SU-DHL-6 (cell line): ENCODE measurements at regions not wholly inside any gene's neighbourhood (a gene's known extent, or its start where the extent isn't known, plus 50 kb on each side); places are given as distances from the start of the nearest gene placed in this dataset.

ENCODE experiments used
- H2AFZ ChIP-seq: fragments of 200-600 bp; sonication (generic); 2 replicates; pipeline ENCODE4 v1.6.1; 2014; ENCODE audit warnings: low read depth, mild to moderate bottlenecking, moderate library complexity, mixed read lengths, antibody characterized with exemption, low read length; ENCODE audit not compliant: severe bottlenecking
- H3F3A ChIP-seq: fragments of 200-600 bp; shearing (Covaris generic); 2 replicates; pipeline ENCODE4 v1.6.0; 2016; ENCODE audit warnings: antibody characterized with exemption, mild to moderate bottlenecking; ENCODE audit not compliant: insufficient read depth
- H3K27ac ChIP-seq: fragments of 200-600 bp; sonication (generic); 2 replicates; pipeline ENCODE4 v1.5.1; 2016; ENCODE audit warnings: low read depth, mild to moderate bottlenecking, low read length, moderate library complexity, mixed read lengths
- H3K27me3 ChIP-seq: fragments of 200-600 bp; sonication (generic), shearing (Covaris generic); 2 replicates; pipeline ENCODE4 v1.6.0; 2014; ENCODE audit warnings: mild to moderate bottlenecking, low read length
- H3K36me3 ChIP-seq: fragments of 200-600 bp; sonication (generic); 2 replicates; pipeline ENCODE4 v1.6.1; 2014; ENCODE audit warnings: mild to moderate bottlenecking, low read length, mixed read lengths
- H3K4me2 ChIP-seq: fragments of 300-600, 200-600 bp; shearing (Covaris generic), sonication (generic); 2 replicates; pipeline ENCODE4 v1.6.0; 2014; ENCODE audit warnings: low read length, low read depth, mild to moderate bottlenecking; ENCODE audit not compliant: poor library complexity, severe bottlenecking
- H3K4me3 ChIP-seq: fragments of 200-600 bp; sonication (generic); 2 replicates; pipeline ENCODE4 v1.5.1; 2014; ENCODE audit warnings: antibody characterized with exemption, low read length, mild to moderate bottlenecking, mixed read lengths; ENCODE audit not compliant: insufficient read depth, poor library complexity, severe bottlenecking
- H3K79me2 ChIP-seq: fragments of 200-600 bp; sonication (generic); 2 replicates; pipeline ENCODE4 v1.6.1; 2014; ENCODE audit warnings: mild to moderate bottlenecking, low read length, moderate library complexity; ENCODE audit not compliant: insufficient read depth
- H3K9ac ChIP-seq: fragments of 200-600 bp; sonication (generic); 2 replicates; pipeline ENCODE4 v1.7.0; 2014; ENCODE audit warnings: mild to moderate bottlenecking, low read length
- H3K9me2 ChIP-seq: fragments of 200-600 bp; sonication (generic); replicated peaks from 2 replicates; pipeline ENCODE4 v1.6.1; 2014; ENCODE audit warnings: low read length; ENCODE audit not compliant: insufficient read depth
- H3K9me3 ChIP-seq: fragments of 200-600 bp; sonication (generic); 2 replicates; pipeline ENCODE4 v1.6.1; 2014; ENCODE audit warnings: low read length, mixed read lengths; ENCODE audit not compliant: insufficient read depth
- H4K20me1 ChIP-seq: fragments of 200-600 bp; sonication (generic); 2 replicates; pipeline ENCODE4 v1.6.1; 2014; ENCODE audit warnings: low read depth, mild to moderate bottlenecking, antibody characterized with exemption, low read length, moderate library complexity, mixed read lengths
- CTCF ChIP-seq: fragments of 200-600 bp; sonication (generic); IDR thresholded peaks from one replicate; pipeline ENCODE4 v1.5.1; 2017; ENCODE audit warnings: antibody characterized with exemption, mild to moderate bottlenecking, low read length, moderate library complexity; ENCODE audit not compliant: insufficient read depth, poor library complexity, severe bottlenecking
- EZH2phosphoT487 ChIP-seq: fragments of 200-600 bp; sonication (generic), shearing (Covaris generic); conservative IDR thresholded peaks from 2 replicates; pipeline ENCODE4 v1.6.1; 2018; ENCODE audit warnings: mild to moderate bottlenecking, antibody characterized with exemption, low read length, moderate library complexity, mixed read lengths

- Histone ChIP-seq H4K20me1 (no peaks in the 10 kb centered on the region), H3K9ac (no peak overlapping the region), H3K9me3 (no peaks in the 10 kb centered on the region), H3K9me2 (no peaks in the 10 kb centered on the region), H2AFZ (no peak overlapping the region), H3K27me3 (no peaks in the 10 kb centered on the region), H3F3A (no peaks in the 10 kb centered on the region), H3K4me2 (no peak overlapping the region), H3K4me3 (no peak overlapping the region), H3K79me2 (no peaks in the 10 kb centered on the region), H3K27ac (no peak overlapping the region), H3K36me3 (no peaks in the 10 kb centered on the region)
- TF ChIP-seq CTCF (no peak), EZH2phosphoT487 (no peak)
Measured at GRCh38 chr2:175475130-175475529, 293.6 kb upstream of the ATP5MC3 start.

GRCh38 chr2:175468431-175469098 lies 287.1 kb upstream of the ATP5MC3 start:
- Histone ChIP-seq H3K27me3 (no peaks in the 10 kb centered on the region), H3K79me2 (no peaks in the 10 kb centered on the region), H3K4me2 (no peak overlapping the region), H3K4me3 (no peak overlapping the region), H3K9me2 (no peaks in the 10 kb centered on the region), H3K36me3 (no peaks in the 10 kb centered on the region), H4K20me1 (no peaks in the 10 kb centered on the region), H3F3A (no peaks in the 10 kb centered on the region), H3K27ac (no peak overlapping the region), H3K9ac (no peak overlapping the region), H2AFZ (no peak overlapping the region), H3K9me3 (no peaks in the 10 kb centered on the region)
- TF ChIP-seq CTCF: no peak
- no peak for TF ChIP-seq EZH2phosphoT487

GRCh38 chr2:175465101-175465500 lies 283.6 kb upstream of the ATP5MC3 start:
- Histone ChIP-seq H3K27ac (no peak overlapping the region), H2AFZ (no peak overlapping the region), H3K9me2 (no peaks in the 10 kb centered on the region), H3K4me2 (no peak overlapping the region), H3K4me3 (no peak overlapping the region), H3K79me2 (no peaks in the 10 kb centered on the region), H4K20me1 (no peaks in the 10 kb centered on the region), H3K9ac (no peak overlapping the region), H3F3A (no peaks in the 10 kb centered on the region), H3K36me3 (no peaks in the 10 kb centered on the region), H3K27me3 (no peaks in the 10 kb centered on the region), H3K9me3 (no peaks in the 10 kb centered on the region)
- TF ChIP-seq CTCF (no peak), EZH2phosphoT487 (no peak)
